ENCODE measurements at regions not wholly inside any gene's neighbourhood (a gene's known extent, or its start where the extent isn't known, plus 50 kb on each side); places are given as distances from the start of the nearest gene placed in this dataset.
A peak's percentile ranks its signal among the peaks of the same experiment; 100 is the strongest.

GRCh38 chr6:139801571-139802321 lies 427.3 kb upstream of the CITED2 start:
- H3K27ac ChIP-seq = no peak overlapping the region
- 32% methylated on average over 2 of the region's 2 CpGs for WGBS (ENCODE audit: low lambda C conversion rate, missing lambda C conversion rate)
- no peaks in the 10 kb centered on the region for H3K4me1 ChIP-seq (ENCODE audit: insufficient read depth)
- no peak overlapping the region for H2AFZ ChIP-seq
- DNase-seq (ENCODE audit: low spot score) = peak; percentile 45
- no peaks in the 10 kb centered on the region for H3K9me3 ChIP-seq (ENCODE audit: low read depth)
- H3K27me3 ChIP-seq = no peaks in the 10 kb centered on the region
- H3K4me2 ChIP-seq = no peak overlapping the region
- H4K20me1 ChIP-seq (ENCODE audit: insufficient read depth, poor library complexity, severe bottlenecking) = no peaks in the 10 kb centered on the region
- H3K79me2 ChIP-seq = no peaks in the 10 kb centered on the region
- H3K4me3 ChIP-seq = no peak overlapping the region
- TF ChIP-seq EZH2phosphoT487 (IDR thresholded peaks at IDR 0.05; ENCODE audit: low read depth, severe bottlenecking, unreplicated experiment) (no peak), EZH2 (IDR thresholded peaks at IDR 0.05; ENCODE audit: borderline replicate concordance) (no peak), CTCF (IDR thresholded peaks at IDR 0.05; ENCODE audit: poor library complexity) (no peak)
- H3K36me3 ChIP-seq (replicated peaks; ENCODE audit: insufficient read depth, low read depth) = no peaks in the 10 kb centered on the region
- no peaks in the 10 kb centered on the region for H3K9me2 ChIP-seq (replicated peaks; ENCODE audit: insufficient read depth)

GRCh38 chr6:139800837-139801236 lies 426.4 kb upstream of the CITED2 start:
- Histone ChIP-seq H4K20me1 (ENCODE audit: insufficient read depth, poor library complexity, severe bottlenecking) (no peaks in the 10 kb centered on the region), H3K27me3 (no peaks in the 10 kb centered on the region), H3K9me2 (replicated peaks; ENCODE audit: insufficient read depth) (no peaks in the 10 kb centered on the region), H3K4me2 (no peak overlapping the region), H3K9me3 (ENCODE audit: low read depth) (no peaks in the 10 kb centered on the region), H3K27ac (no peak overlapping the region), H2AFZ (no peak overlapping the region), H3K36me3 (replicated peaks; ENCODE audit: insufficient read depth, low read depth) (no peaks in the 10 kb centered on the region), H3K4me3 (no peak overlapping the region), H3K4me1 (ENCODE audit: insufficient read depth) (no peaks in the 10 kb centered on the region), H3K79me2 (no peaks in the 10 kb centered on the region)
- WGBS (ENCODE audit: low lambda C conversion rate, missing lambda C conversion rate) = 77% methylated on average over 1 of the region's 1 CpG
- no peak for DNase-seq (ENCODE audit: low spot score)
- TF ChIP-seq EZH2phosphoT487 (IDR thresholded peaks at IDR 0.05; ENCODE audit: low read depth, severe bottlenecking, unreplicated experiment) (no peak), CTCF (IDR thresholded peaks at IDR 0.05; ENCODE audit: poor library complexity) (no peak), EZH2 (IDR thresholded peaks at IDR 0.05; ENCODE audit: borderline replicate concordance) (no peak)

- WGBS (ENCODE audit: low lambda C conversion rate, missing lambda C conversion rate) = 87% methylated on average over 1 of the region's 1 CpG
- H3K27ac ChIP-seq = no peak overlapping the region
- DNase-seq (ENCODE audit: low spot score) = no peak
- no peak overlapping the region for H3K4me3 ChIP-seq
- H3K9me3 ChIP-seq (ENCODE audit: low read depth) = no peaks in the 10 kb centered on the region
- H3K36me3 ChIP-seq (replicated peaks; ENCODE audit: insufficient read depth, low read depth) = no peaks in the 10 kb centered on the region
- TF ChIP-seq CTCF (IDR thresholded peaks at IDR 0.05; ENCODE audit: poor library complexity) (no peak), EZH2 (IDR thresholded peaks at IDR 0.05; ENCODE audit: borderline replicate concordance) (no peak)
- H3K4me2 ChIP-seq = no peak overlapping the region
- no peaks in the 10 kb centered on the region for H3K4me1 ChIP-seq (ENCODE audit: insufficient read depth)
- no peaks in the 10 kb centered on the region for H3K9me2 ChIP-seq (replicated peaks; ENCODE audit: insufficient read depth)
- no peaks in the 10 kb centered on the region for H3K27me3 ChIP-seq
- no peaks in the 10 kb centered on the region for H3K79me2 ChIP-seq
- no peaks in the 10 kb centered on the region for H4K20me1 ChIP-seq (ENCODE audit: insufficient read depth, poor library complexity, severe bottlenecking)
- no peak overlapping the region for H2AFZ ChIP-seq
Measured at GRCh38 chr6:139790527-139790926, 416.1 kb upstream of the CITED2 start.

Measured in hepatocyte (in vitro differentiated cells).